ENCODE measurements at regions not wholly inside any gene's neighbourhood (a gene's known extent, or its start where the extent isn't known, plus 50 kb on each side); places are given as distances from the start of the nearest gene placed in this dataset.

DNA sequence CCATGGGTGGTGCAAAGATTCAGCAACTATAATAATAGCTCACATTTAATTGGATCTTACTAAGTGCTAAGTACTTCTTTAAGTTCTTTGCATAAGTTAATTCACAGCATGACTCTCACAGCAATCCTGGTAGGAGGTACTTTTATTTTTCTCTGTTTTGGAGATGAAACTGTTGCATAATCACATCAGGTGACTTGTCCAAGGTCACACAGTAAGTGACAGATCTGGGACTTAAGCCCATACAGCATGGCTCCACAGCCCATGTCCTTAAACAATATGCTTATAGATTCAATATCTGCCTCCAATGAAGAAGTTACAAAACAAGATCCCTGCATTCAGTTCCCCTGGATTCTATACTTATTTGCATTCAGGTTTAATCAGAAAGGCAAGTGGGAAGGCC, 171.8 kb downstream of the CNTN3 start:
- Histone ChIP-seq H3K27ac (ENCODE audit: poor library complexity, severe bottlenecking) (no peak overlapping the region), H3K27me3 (ENCODE audit: insufficient read depth, poor library complexity, severe bottlenecking) (no peaks in the 10 kb centered on the region), H3K4me3 (ENCODE audit: severe bottlenecking) (no peak overlapping the region), H3K36me3 (ENCODE audit: low read depth) (no peaks in the 10 kb centered on the region), H3K9me3 (ENCODE audit: severe bottlenecking) (no peaks in the 10 kb centered on the region), H3K4me1 (ENCODE audit: insufficient read depth, poor library complexity, severe bottlenecking) (peaks cover 3% of the 10 kb centered on the region)
- DNase-seq (ENCODE audit: low spot score) (no peak), ATAC-seq (ENCODE audit: low read depth) (no peak)
- TF ChIP-seq CTCF (IDR thresholded peaks at IDR 0.05; ENCODE audit: poor library complexity, severe bottlenecking): no peak

GRCh38 chr3:74442068-74442467, 172.4 kb downstream of the CNTN3 start:
- Histone ChIP-seq H3K4me3 (ENCODE audit: severe bottlenecking) (no peak overlapping the region), H3K27ac (ENCODE audit: poor library complexity, severe bottlenecking) (no peak overlapping the region), H3K36me3 (ENCODE audit: low read depth) (no peaks in the 10 kb centered on the region), H3K4me1 (ENCODE audit: insufficient read depth, poor library complexity, severe bottlenecking) (peaks cover 3% of the 10 kb centered on the region), H3K9me3 (ENCODE audit: severe bottlenecking) (no peaks in the 10 kb centered on the region), H3K27me3 (ENCODE audit: insufficient read depth, poor library complexity, severe bottlenecking) (no peaks in the 10 kb centered on the region)
- DNase-seq (ENCODE audit: low spot score): no peak
- no peak for TF ChIP-seq CTCF (IDR thresholded peaks at IDR 0.05; ENCODE audit: poor library complexity, severe bottlenecking)
- ATAC-seq (ENCODE audit: low read depth): no peak

DNA sequence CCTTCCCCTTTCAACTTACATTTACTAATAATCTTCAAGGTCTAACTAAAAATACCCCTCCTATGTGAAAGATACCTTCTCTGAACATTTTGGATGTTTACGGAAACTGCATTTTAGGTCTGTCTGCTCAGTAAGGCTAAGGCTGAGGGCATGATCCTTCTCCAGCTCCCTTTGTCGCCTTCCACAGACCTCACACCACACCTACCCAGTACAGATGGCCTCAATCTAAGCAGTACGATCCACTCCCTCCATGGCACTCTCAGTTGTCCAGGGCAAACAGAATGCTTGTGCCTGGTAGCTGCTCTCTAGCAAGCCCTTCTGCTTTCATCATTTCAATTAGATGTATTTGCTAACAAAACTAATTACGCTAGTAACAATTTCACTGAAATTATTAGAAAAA, 178.3 kb downstream of the CNTN3 start:
- TF ChIP-seq CTCF (IDR thresholded peaks at IDR 0.05; ENCODE audit: poor library complexity, severe bottlenecking): no peak
- Histone ChIP-seq H3K4me1 (ENCODE audit: insufficient read depth, poor library complexity, severe bottlenecking) (no peaks in the 10 kb centered on the region), H3K4me3 (ENCODE audit: severe bottlenecking) (no peak overlapping the region), H3K27ac (ENCODE audit: poor library complexity, severe bottlenecking) (no peak overlapping the region), H3K9me3 (ENCODE audit: severe bottlenecking) (no peaks in the 10 kb centered on the region), H3K27me3 (ENCODE audit: insufficient read depth, poor library complexity, severe bottlenecking) (no peaks in the 10 kb centered on the region), H3K36me3 (ENCODE audit: low read depth) (no peaks in the 10 kb centered on the region)
- DNase-seq (ENCODE audit: low spot score) (no peak), ATAC-seq (ENCODE audit: low read depth) (no peak)

GRCh38 chr3:74435631-74436030, 178.8 kb downstream of the CNTN3 start:
- Histone ChIP-seq H3K36me3 (ENCODE audit: low read depth) (no peaks in the 10 kb centered on the region), H3K4me1 (ENCODE audit: insufficient read depth, poor library complexity, severe bottlenecking) (no peaks in the 10 kb centered on the region), H3K27ac (ENCODE audit: poor library complexity, severe bottlenecking) (no peak overlapping the region), H3K4me3 (ENCODE audit: severe bottlenecking) (no peak overlapping the region), H3K9me3 (ENCODE audit: severe bottlenecking) (no peaks in the 10 kb centered on the region), H3K27me3 (ENCODE audit: insufficient read depth, poor library complexity, severe bottlenecking) (no peaks in the 10 kb centered on the region)
- ATAC-seq (ENCODE audit: low read depth): no peak
- no peak for TF ChIP-seq CTCF (IDR thresholded peaks at IDR 0.05; ENCODE audit: poor library complexity, severe bottlenecking)
- DNase-seq (ENCODE audit: low spot score): no peak

- H3K9me3 ChIP-seq (ENCODE audit: severe bottlenecking): no peaks in the 10 kb centered on the region
- no peaks in the 10 kb centered on the region for H3K27me3 ChIP-seq (ENCODE audit: insufficient read depth, poor library complexity, severe bottlenecking)
- DNase-seq (ENCODE audit: low spot score) (no peak), ATAC-seq (ENCODE audit: low read depth) (no peak)
- TF ChIP-seq CTCF (IDR thresholded peaks at IDR 0.05; ENCODE audit: poor library complexity, severe bottlenecking): no peak
- H3K36me3 ChIP-seq (ENCODE audit: low read depth): no peaks in the 10 kb centered on the region
- no peak overlapping the region for H3K27ac ChIP-seq (ENCODE audit: poor library complexity, severe bottlenecking)
- no peak overlapping the region for H3K4me3 ChIP-seq (ENCODE audit: severe bottlenecking)
- H3K4me1 ChIP-seq (ENCODE audit: insufficient read depth, poor library complexity, severe bottlenecking): no peaks in the 10 kb centered on the region
Measured at GRCh38 chr3:74434406-74434805, 180.1 kb downstream of the CNTN3 start.

Measured in RWPE2 (cell line).